ENCODE measurements at regions not wholly inside any gene's neighbourhood (a gene's known extent, or its start where the extent isn't known, plus 50 kb on each side); places are given as distances from the start of the nearest gene placed in this dataset.

- no peak for TF ChIP-seq YY1 (IDR thresholded peaks at IDR 0.05; ENCODE audit: low read depth)
- TF ChIP-seq TAF1 (IDR thresholded peaks at IDR 0.05; ENCODE audit: low read depth): no peak
- no peak for TF ChIP-seq CEBPB (IDR thresholded peaks at IDR 0.05)
- TF ChIP-seq, protein P1, sequence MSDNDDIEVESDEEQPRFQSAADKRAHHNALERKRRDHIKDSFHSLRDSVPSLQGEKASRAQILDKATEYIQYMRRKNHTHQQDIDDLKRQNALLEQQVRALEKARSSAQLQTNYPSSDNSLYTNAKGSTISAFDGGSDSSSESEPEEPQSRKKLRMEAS (IDR thresholded peaks at IDR 0.05): no peak
- TF ChIP-seq RAD21 (IDR thresholded peaks at IDR 0.05; ENCODE audit: low read depth): no peak
- no peak for TF ChIP-seq FOXM1 (IDR thresholded peaks at IDR 0.05; ENCODE audit: borderline replicate concordance, low read depth)
- TF ChIP-seq NFIC (IDR thresholded peaks at IDR 0.05): no peak
- TF ChIP-seq CREB1 (IDR thresholded peaks at IDR 0.05; ENCODE audit: low read depth): no peak
These were observed 431.1 kb upstream of the CDH19 start for GRCh38 chr18:67035026-67035425.
